ENCODE measurements at regions not wholly inside any gene's neighbourhood (a gene's known extent, or its start where the extent isn't known, plus 50 kb on each side); places are given as distances from the start of the nearest gene placed in this dataset.

GRCh38 chr10:29113616-29113945, 175.3 kb upstream of the LYZL1 start:
- no peak for TF ChIP-seq RAD21 (IDR thresholded peaks at IDR 0.05)
- no peak for TF ChIP-seq CTCF (IDR thresholded peaks at IDR 0.05; ENCODE audit: low read depth, low read length, missing input control)
- TF ChIP-seq GABPA (IDR thresholded peaks at IDR 0.05 in 1 of 2, conservative IDR thresholded peaks at IDR 0.05 in 1 of 2): no peak
- TF ChIP-seq YY1 (IDR thresholded peaks at IDR 0.05): no peak
- TF ChIP-seq MAX (IDR thresholded peaks at IDR 0.05): no peak
- TF ChIP-seq FOXA1 (IDR thresholded peaks at IDR 0.05): no peak
- no peak for TF ChIP-seq REST (IDR thresholded peaks at IDR 0.05)
- no peak for TF ChIP-seq RXRA (IDR thresholded peaks at IDR 0.05)
- no peak for TF ChIP-seq ZBTB33 (IDR thresholded peaks at IDR 0.05)
- TF ChIP-seq JUND (IDR thresholded peaks at IDR 0.05): no peak
- no peak for TF ChIP-seq SP1 (IDR thresholded peaks at IDR 0.05)
- no peak for TF ChIP-seq TAF1 (conservative IDR thresholded peaks at IDR 0.05)
- TF ChIP-seq FOXA2 (IDR thresholded peaks at IDR 0.05): no peak
- no peak for TF ChIP-seq ATF3 (IDR thresholded peaks at IDR 0.05)
